HEK293 (cell line): ENCODE measurements at regions not wholly inside any gene's neighbourhood (a gene's known extent, or its start where the extent isn't known, plus 50 kb on each side); places are given as distances from the start of the nearest gene placed in this dataset.

Experiments used
- CTCF ChIA-PET: fragments of 350-600 bp; formaldehyde crosslinking; extraction: SDS; loops from one replicate; lab custom pipeline; 2021; ENCODE audit warnings: antibody characterized with exemption; lab: Yijun Ruan, JAX
- POLR2A ChIA-PET: fragments of 300-600 bp; formaldehyde crosslinking; extraction: SDS; loops from one replicate; lab custom pipeline; 2020; ENCODE audit warnings: antibody characterized with exemption, inconsistent platforms; lab: Yijun Ruan, JAX
- H3K27ac ChIP-seq: fragments of 200-500 bp; sonication (Bioruptor generic); 2 replicates; pipeline ENCODE4 v1.5.1; 2014; ENCODE audit warnings: low read depth, low read length, control low read depth, inconsistent platforms; ENCODE audit errors: extremely low read depth
- H3K36me3 ChIP-seq, 2 experiments: fragments of 200-500 bp in 1 of 2; sonication (Bioruptor generic) in 1 of 2; 1 replicate in 1 of 2; 2 replicates in 1 of 2; pipeline ENCODE4 v1.5.1; 2014 to 2017; ENCODE audit warnings: inconsistent platforms in 2 of 2, low read length in 2 of 2; ENCODE audit not compliant: control insufficient read depth in 2 of 2, insufficient read depth in 1 of 2
- H3K4me1 ChIP-seq: fragments of 200-500 bp; sonication (Bioruptor generic); 2 replicates; pipeline ENCODE4 v1.5.1; 2014; ENCODE audit warnings: mild to moderate bottlenecking, low read length, inconsistent platforms; ENCODE audit not compliant: control insufficient read depth, insufficient read depth
- H3K4me3 ChIP-seq: 2 replicates; pipeline ENCODE4 v1.5.1; 2011; ENCODE audit warnings: low read depth, mild to moderate bottlenecking, control low read depth, low read length, moderate library complexity
- H3K9me3 ChIP-seq: fragments of 200-500 bp; sonication (Bioruptor generic); 2 replicates; pipeline ENCODE4 v1.5.1; 2014; ENCODE audit warnings: low read depth, low read length, inconsistent platforms; ENCODE audit not compliant: control insufficient read depth, insufficient read depth
- BCL11B ChIP-seq: fragments of 450-650 bp; formaldehyde crosslinking; IDR thresholded peaks from 2 replicates; pipeline ENCODE4 v1.5.1; 2016; ENCODE audit warnings: low read depth, missing biosample characterization, missing genetic modification characterization
- BCL6B ChIP-seq: fragments of 450-650 bp; formaldehyde crosslinking; IDR thresholded peaks from 2 replicates; pipeline ENCODE4 v1.5.1; 2017; ENCODE audit warnings: missing biosample characterization, missing genetic modification characterization
- EGR2 ChIP-seq: fragments of 450-650 bp; formaldehyde crosslinking; IDR thresholded peaks from 2 replicates; pipeline ENCODE4 v1.5.1; 2016; ENCODE audit warnings: low read depth, missing biosample characterization, missing genetic modification characterization
- ELK4 ChIP-seq: IDR thresholded peaks from 2 replicates; pipeline ENCODE4 v1.6.1; 2011; ENCODE audit warnings: mild to moderate bottlenecking, low read depth, low read length, borderline replicate concordance
- GFI1B ChIP-seq: fragments of 450-650 bp; formaldehyde crosslinking; IDR thresholded peaks from 2 replicates; pipeline ENCODE4 v1.5.1; 2016; ENCODE audit warnings: missing biosample characterization, missing genetic modification characterization
- HIC1 ChIP-seq: fragments of 450-650 bp; formaldehyde crosslinking; IDR thresholded peaks from 2 replicates; pipeline ENCODE4 v1.5.1; 2016; ENCODE audit warnings: missing biosample characterization, missing genetic modification characterization
- HOXA7 ChIP-seq: sonication (generic); formaldehyde crosslinking; IDR thresholded peaks from 2 replicates; pipeline ENCODE4 v1.8.1; 2022; ENCODE audit warnings: missing genetic modification reagents, borderline replicate concordance
- HOXC10 ChIP-seq: sonication (generic); formaldehyde crosslinking; IDR thresholded peaks from 2 replicates; pipeline ENCODE4 v1.8.1; 2023; ENCODE audit warnings: mild to moderate bottlenecking, missing genetic modification reagents
- INSM2 ChIP-seq: fragments of 450-650 bp; formaldehyde crosslinking; IDR thresholded peaks from 2 replicates; pipeline ENCODE4 v1.5.1; 2016; ENCODE audit warnings: missing biosample characterization, missing genetic modification characterization
- MZF1 ChIP-seq: fragments of 450-650 bp; formaldehyde crosslinking; IDR thresholded peaks from 2 replicates; pipeline ENCODE4 v1.5.1; 2017; ENCODE audit warnings: missing biosample characterization, missing genetic modification characterization, borderline replicate concordance
- PRDM6 ChIP-seq: fragments of 450-650 bp; formaldehyde crosslinking; IDR thresholded peaks from 2 replicates; pipeline ENCODE4 v1.5.1; 2017; ENCODE audit warnings: missing biosample characterization, missing genetic modification characterization
- SP7 ChIP-seq: fragments of 450-650 bp; formaldehyde crosslinking; IDR thresholded peaks from 2 replicates; pipeline ENCODE4 v1.5.1; 2016; ENCODE audit warnings: missing biosample characterization, missing genetic modification characterization
- WT1 ChIP-seq: fragments of 450-650 bp; formaldehyde crosslinking; IDR thresholded peaks from 2 replicates; pipeline ENCODE4 v1.5.1; 2016; ENCODE audit warnings: missing biosample characterization, missing genetic modification characterization
- ZNF140 ChIP-seq: fragments of 450-650 bp; formaldehyde crosslinking; IDR thresholded peaks from 2 replicates; pipeline ENCODE4 v1.5.1; 2016; ENCODE audit warnings: missing biosample characterization, missing genetic modification characterization
- ZNF155 ChIP-seq: fragments of 450-650 bp; formaldehyde crosslinking; IDR thresholded peaks from 2 replicates; pipeline ENCODE4 v1.5.1; 2016; ENCODE audit warnings: missing biosample characterization, missing genetic modification characterization
- ZNF211 ChIP-seq: fragments of 450-650 bp; formaldehyde crosslinking; IDR thresholded peaks from 2 replicates; pipeline ENCODE4 v1.5.1; 2016; ENCODE audit warnings: low read depth, missing biosample characterization, missing genetic modification characterization
- ZNF214 ChIP-seq: fragments of 450-650 bp; formaldehyde crosslinking; IDR thresholded peaks from 2 replicates; pipeline ENCODE4 v1.5.1; 2017; ENCODE audit warnings: missing biosample characterization, mild to moderate bottlenecking, missing genetic modification characterization, borderline replicate concordance
- ZNF280C ChIP-seq: fragments of 450-650 bp; formaldehyde crosslinking; IDR thresholded peaks from 2 replicates; pipeline ENCODE4 v1.5.1; 2016; ENCODE audit warnings: missing biosample characterization, missing genetic modification characterization
- ZNF341 ChIP-seq: fragments of 450-650 bp; formaldehyde crosslinking; IDR thresholded peaks from 2 replicates; pipeline ENCODE4; 2016; ENCODE audit warnings: low read depth, missing biosample characterization, missing genetic modification characterization
- ZNF354C ChIP-seq: fragments of 450-650 bp; formaldehyde crosslinking; IDR thresholded peaks from 2 replicates; pipeline ENCODE4 v1.5.1; 2016; ENCODE audit warnings: missing biosample characterization, missing genetic modification characterization, low read depth, borderline replicate concordance
- ZNF404 ChIP-seq: fragments of 450-650 bp; formaldehyde crosslinking; IDR thresholded peaks from 2 replicates; pipeline ENCODE4 v1.5.1; 2017; ENCODE audit warnings: missing biosample characterization, missing genetic modification characterization
- ZNF433 ChIP-seq: fragments of 450-650 bp; formaldehyde crosslinking; IDR thresholded peaks from 2 replicates; pipeline ENCODE4 v1.5.1; 2016; ENCODE audit warnings: missing biosample characterization, missing genetic modification characterization, low read depth
- ZNF654 ChIP-seq: fragments of 450-650 bp; formaldehyde crosslinking; IDR thresholded peaks from 2 replicates; pipeline ENCODE4 v1.5.1; 2016; ENCODE audit warnings: low read depth, missing biosample characterization, missing genetic modification characterization
- ZNF747 ChIP-seq: fragments of 450-650 bp; formaldehyde crosslinking; IDR thresholded peaks from 2 replicates; pipeline ENCODE4 v1.5.1; 2016; ENCODE audit warnings: missing biosample characterization, missing genetic modification characterization
- ZNF791 ChIP-seq: fragments of 450-650 bp; formaldehyde crosslinking; IDR thresholded peaks from 2 replicates; pipeline ENCODE4 v1.5.1; 2016; ENCODE audit warnings: missing biosample characterization, missing genetic modification characterization
- ZSCAN5A ChIP-seq: fragments of 450-650 bp; formaldehyde crosslinking; IDR thresholded peaks from 2 replicates; pipeline ENCODE4 v1.5.1; 2016; ENCODE audit warnings: missing biosample characterization, missing genetic modification characterization

GRCh38 chr3:117349566-117349965 is 640.0 kb downstream of the TUSC7 start:
- Histone ChIP-seq H3K4me1 (no peaks in the 10 kb centered on the region), H3K9me3 (no peaks in the 10 kb centered on the region), H3K36me3 (no peaks in the 10 kb centered on the region), H3K27ac (no peak overlapping the region), H3K4me3 (no peak overlapping the region)
- CTCF ChIA-PET: interaction anchor here (1.0 kb wide), 1 partner anchor 579 kb away, joined by 5 read pairs; no protein-coding TSS in a partner anchor
- TF ChIP-seq ZNF354C (tag by site-specific recombination) (no peak), ZNF140 (tag by site-specific recombination) (no peak), HOXA7 (no peak), BCL11B (tag by site-specific recombination) (no peak), INSM2 (tag by site-specific recombination) (no peak), ZNF341 (no peak), ZNF747 (tag by site-specific recombination) (no peak), BCL6B (tag by site-specific recombination) (no peak), ZNF155 (tag by site-specific recombination) (no peak), ZNF433 (tag by site-specific recombination) (no peak), ZNF214 (no peak), ZNF654 (tag by site-specific recombination) (no peak), ZNF404 (tag by site-specific recombination) (no peak), MZF1 (tag by site-specific recombination) (no peak), HOXC10 (CRISPR knock-in tag) (no peak), ZNF791 (no peak), GFI1B (tag by site-specific recombination) (no peak)
- POLR2A ChIA-PET: no interaction called here

- H3K9me3 ChIP-seq: no peaks in the 10 kb centered on the region
- no peaks in the 10 kb centered on the region for H3K4me1 ChIP-seq
- no peak overlapping the region for H3K4me3 ChIP-seq
- H3K27ac ChIP-seq: no peak overlapping the region
- ChIA-PET POLR2A (no interaction called here), CTCF (interaction anchor here (1.0 kb wide), 1 partner anchor 580 kb away, joined by 5 read pairs; no protein-coding TSS in a partner anchor)
- H3K36me3 ChIP-seq: no peaks in the 10 kb centered on the region
- no peak for TF ChIP-seq HIC1
- TF ChIP-seq EGR2: no peak
- TF ChIP-seq ZNF280C (tag by site-specific recombination): no peak
- TF ChIP-seq WT1 (tag by site-specific recombination): no peak
- no peak for TF ChIP-seq ZSCAN5A
- TF ChIP-seq SP7: no peak
- no peak for TF ChIP-seq ZNF211
- TF ChIP-seq PRDM6 (tag by site-specific recombination): no peak
- TF ChIP-seq ELK4: no peak
These were observed 640.8 kb downstream of the TUSC7 start for GRCh38 chr3:117350371-117350770.
